HG03378 (cell line): ENCODE measurements at regions not wholly inside any gene's neighbourhood (a gene's known extent, or its start where the extent isn't known, plus 50 kb on each side); places are given as distances from the start of the nearest gene placed in this dataset.
"Not testable (repeated sequence)": the region's sequence is repeated elsewhere in the genome, so short reads cannot be mapped to it uniquely, and the experiment has no call there.

Experiments
- ATAC-seq: cut with Tn5 transposase; IDR thresholded peaks from one replicate; pipeline ENCODE4 v1.9.1; 2021; ENCODE audit warnings: mild to moderate bottlenecking, moderate library complexity; ENCODE audit not compliant: unreplicated experiment

DNA sequence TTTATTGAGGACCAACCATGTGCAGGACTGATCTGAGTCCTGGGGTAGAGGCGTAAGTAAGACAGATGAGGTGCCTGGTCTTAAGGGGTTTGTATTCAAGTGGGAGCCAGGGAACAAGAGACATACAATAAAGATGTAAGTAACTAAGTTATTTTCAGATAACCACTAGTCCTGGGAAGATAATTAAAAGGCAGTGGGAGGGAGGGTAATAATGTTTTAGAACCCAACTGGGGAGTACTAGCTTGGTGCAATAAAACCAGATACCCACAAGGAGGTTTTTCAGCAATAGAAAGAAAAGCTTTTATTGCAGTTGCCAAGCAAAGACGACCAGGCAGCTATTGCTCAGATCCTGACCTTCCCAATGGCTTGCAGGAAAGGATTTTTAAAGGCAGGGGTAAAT lies 893.7 kb downstream of the UQCRFS1 start:
- ATAC-seq = no peak

DNA sequence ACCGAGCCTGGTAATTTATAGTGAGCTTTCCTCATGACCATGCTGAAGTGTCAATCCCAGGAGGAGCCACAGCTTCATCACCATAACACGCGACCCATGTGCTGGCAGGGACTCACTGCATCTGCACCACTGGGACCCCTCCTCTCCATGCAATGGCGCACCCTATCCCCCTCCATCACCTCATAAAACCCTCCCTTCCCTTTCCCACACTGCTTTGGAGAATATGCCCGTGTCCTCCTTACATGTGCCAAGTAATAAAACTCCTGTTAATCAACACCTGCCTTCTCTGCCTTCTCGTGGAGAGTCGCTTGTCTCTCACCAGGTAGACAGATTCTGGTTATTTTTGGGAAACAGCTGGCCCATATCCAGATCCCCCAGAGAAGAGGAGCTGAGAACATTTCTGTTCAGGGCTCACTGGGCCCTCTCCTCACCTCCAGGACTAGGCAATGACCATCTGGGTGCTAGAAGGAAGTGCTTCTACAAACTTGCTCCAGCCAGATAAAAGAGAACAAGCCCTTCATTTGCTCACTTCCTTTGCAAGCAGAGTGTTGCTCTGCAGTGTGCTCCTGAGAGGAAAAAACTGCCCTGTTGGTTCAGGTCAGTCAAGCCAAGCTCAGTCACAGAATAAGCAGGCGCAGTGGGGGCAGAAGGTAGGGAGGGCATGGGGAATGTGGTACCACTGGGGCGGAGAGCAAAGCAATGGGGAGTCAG lies 894.3 kb downstream of the UQCRFS1 start:
- ATAC-seq = no peak

DNA sequence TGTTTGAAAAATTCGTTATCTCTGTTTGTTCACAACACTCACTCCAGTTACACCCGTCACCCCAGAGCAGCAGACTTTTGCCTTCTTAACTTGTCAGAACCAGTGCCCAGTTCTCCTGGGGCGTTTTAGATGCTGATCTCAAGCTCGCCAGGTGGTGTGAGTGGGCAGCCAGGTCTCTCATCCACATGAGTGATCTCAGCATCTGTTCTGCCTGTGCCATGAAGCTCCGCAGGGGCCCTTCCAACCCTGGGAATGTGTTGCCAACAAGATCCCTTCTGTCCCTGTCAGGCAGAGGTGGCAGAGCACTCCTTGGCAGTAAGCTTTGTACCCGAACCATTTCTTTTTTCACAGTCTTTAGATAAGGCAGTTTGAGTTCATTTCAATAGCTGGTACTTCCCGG lies 896.5 kb downstream of the UQCRFS1 start:
- no peak for ATAC-seq

DNA sequence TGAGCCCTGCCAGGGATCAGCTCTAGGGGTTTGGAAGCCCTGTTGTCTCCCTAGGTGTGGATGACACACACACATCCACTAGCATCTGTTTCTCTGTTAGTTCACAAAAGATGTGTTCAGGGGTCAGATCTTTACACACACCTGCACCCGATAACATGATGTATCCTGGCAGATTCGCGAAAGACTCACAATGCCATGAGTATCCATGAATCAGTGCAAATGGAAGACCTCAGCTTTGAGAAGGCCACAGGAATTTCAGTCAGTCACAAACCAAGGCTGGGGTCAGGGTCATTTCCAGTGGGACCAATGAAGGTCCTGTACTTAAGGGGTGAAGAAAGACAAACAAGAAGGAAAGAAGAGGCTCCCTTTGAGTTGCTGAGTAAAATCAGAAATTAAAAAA lies 898.2 kb downstream of the UQCRFS1 start:
- ATAC-seq = no peak

DNA sequence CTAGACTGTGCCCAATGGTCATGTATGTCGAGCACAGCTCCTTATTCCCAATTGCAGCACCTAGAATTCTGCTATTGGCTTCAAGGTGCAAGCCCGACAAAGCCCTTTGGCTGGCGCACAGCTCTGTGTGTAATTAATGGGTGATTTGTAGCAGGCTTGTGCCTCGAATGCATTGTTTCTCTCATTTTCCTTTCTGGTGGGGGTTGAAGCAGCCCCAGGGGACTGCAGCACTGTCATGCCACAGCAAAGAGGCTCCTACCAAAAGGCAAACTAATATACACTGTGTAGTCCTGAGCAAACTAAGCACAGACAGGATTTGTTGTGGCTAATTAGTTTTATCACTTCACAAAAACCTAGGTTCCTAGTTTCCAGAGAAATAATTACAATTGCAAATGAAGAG lies 898.7 kb downstream of the UQCRFS1 start:
- no peak for ATAC-seq

DNA sequence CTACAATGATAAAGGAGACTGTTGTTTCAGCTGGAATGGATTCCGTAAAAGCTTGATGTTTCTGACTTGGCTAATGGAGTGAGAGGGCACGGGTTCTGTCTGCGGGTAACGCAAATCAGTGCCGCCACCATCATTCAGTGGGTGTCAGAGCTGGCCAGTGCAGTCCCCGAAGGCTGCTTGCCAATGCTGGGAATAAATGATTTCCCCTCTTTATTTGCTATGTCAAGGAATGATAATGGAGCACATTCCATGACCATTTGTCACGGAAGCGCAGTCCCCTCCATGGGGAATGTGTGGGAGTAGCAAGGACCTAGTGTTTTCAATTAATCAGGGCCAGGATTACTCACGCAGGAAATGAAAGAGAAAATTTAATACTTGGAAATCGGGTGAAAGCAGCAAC lies 899.3 kb downstream of the UQCRFS1 start:
- no peak for ATAC-seq

DNA sequence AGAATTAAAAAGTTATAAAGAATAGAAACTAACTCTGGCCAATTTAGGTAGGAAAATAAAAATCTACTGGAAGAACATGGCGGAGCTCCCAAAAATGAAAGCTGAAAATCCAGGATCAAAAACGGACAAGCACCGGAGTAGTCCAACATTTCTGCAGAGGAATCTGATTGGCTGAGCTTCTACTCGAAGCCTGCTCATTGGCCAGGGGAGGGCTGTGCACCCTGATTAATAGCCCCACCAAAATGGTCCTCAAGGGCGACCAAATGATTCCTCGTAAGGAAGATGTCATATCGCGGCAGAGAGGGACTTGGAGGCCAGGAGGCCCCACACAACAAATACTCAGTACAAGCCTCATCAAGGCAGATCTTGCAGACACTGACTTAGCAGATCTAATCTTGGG lies 900.7 kb downstream of the UQCRFS1 start:
- ATAC-seq = no peak

DNA sequence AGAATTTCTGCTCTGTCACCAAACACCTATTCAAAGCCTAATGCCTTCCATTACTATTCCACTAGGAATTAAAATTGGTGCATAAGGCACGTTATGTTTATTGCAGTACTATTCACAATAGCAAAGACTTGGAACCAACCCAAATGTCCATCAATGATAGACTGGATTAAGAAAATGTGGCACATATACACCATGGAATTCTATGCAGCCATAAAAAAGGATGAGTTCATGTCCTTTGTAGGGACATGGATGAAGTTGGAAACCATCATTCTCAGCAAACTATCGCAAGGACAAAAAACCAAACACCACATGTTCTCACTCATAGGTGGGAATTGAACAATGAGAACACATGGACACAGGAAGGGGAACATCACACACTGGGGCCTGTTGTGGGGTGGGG lies 902.1 kb downstream of the UQCRFS1 start:
- not testable (repeated sequence) for ATAC-seq

DNA sequence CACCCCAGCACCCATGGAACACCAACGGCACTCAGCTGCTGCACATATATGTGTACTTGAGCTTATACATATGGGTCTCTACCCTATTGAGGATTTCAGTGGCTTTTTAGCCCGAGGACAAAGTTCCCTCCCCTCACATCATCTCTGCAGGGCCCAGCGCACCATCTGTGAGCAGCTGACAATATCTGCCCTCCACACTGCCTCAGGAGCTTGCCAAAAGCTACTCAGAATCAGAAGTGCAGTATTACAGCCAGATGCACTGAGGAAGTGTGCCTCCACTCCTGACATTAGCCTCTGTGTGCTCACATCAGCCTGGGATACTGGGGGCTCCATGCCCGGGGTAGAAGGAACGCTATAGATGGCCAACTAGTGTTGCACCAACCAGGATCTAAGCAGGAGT lies 903.9 kb downstream of the UQCRFS1 start:
- ATAC-seq = no peak

DNA sequence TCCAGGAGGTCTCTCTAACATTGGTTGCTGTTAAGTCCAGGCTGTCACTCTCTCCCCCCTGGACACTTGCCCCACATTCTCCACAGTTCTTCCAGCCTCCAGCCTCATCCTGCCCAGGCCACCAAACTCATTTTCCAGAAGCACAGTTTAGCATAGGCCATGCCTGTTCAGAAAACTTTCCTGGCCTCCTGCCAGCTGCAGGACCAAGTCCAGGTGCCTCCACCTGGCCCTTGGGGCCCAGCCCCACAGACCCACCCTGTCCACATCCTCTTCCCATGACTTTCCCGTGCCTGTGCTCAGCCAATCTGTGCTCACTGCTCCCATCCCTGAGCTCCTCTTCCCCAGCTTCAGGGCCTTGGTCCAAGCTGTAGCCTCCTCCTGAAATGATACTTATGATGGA lies 905.0 kb downstream of the UQCRFS1 start:
- ATAC-seq = no peak

DNA sequence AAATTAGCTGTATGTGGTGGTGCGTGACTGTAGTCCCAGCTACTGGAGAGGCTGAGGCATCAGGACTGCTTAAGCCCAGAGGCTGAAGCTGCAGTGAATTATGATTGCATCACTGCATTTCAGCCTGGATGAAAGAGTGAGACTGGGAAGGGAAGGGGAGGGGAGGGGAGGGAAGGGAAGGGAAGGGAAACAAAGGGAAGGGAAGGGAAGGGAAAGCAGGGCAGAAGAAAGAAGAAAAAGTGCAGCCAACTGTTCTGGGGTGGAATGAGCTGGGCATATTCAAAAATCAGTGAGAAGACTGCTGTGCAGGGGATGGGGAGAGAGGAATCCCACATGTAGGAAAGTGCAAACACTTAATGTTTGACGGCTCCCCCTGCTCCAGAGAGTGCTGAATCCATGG lies 905.5 kb downstream of the UQCRFS1 start:
- ATAC-seq = no peak

DNA sequence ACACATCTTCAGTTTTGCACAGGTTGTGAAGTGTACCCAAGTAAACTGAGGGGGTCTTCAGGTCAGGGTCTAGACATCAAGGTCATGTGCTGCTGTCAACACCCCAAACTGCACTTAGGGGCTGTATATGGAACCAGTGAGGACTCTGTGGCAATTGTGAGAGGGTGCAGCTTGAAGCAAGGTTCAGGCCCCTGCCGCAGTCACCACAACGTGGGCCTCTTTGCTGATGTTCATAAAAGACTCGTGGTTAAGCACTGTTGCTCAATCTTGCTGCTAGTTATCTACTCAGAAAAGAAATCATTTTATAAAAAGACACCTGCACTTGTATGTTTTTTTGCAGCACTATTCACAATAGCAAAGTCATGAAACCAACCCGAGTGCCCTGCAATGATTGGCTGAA lies 907.4 kb downstream of the UQCRFS1 start:
- no peak for ATAC-seq

DNA sequence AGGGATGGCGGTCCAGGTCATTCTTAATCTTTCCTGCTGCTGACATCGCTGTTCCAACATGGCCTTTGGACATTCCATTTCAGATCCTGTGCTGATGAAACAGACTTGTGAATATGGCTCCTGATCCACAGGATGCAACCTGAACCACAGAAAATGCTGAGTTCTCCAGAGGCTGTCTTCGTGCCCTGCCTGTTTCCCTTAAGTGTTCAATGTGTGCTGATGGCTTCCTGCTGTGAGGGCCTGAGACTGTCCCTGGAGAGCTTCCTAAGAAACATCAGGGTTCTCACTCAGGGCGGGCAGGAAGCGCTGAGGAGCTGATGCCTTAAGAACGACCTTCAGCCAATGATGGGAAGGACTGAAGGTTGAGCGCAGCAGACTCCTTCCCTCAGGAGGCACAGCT lies 909.4 kb downstream of the UQCRFS1 start:
- ATAC-seq = no peak

DNA sequence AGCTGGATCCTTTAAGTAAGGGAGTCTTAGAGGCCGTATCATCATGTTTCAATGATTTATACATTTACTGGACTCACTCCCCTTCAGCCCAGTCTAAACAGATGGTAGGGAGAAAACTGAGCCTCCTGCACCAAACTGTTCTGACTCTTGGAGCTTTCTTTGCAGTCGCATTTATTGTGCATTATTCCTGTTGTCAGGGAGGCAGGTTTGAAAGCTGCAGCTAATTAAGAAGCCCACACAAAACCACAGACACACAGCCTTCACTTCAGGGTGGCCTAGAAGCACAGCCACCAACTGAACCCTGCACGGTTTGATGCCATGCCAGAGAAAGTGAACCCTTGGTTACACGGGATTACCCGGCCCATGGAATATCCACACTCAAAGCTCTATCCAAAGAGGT lies 911.0 kb downstream of the UQCRFS1 start:
- ATAC-seq = no peak

DNA sequence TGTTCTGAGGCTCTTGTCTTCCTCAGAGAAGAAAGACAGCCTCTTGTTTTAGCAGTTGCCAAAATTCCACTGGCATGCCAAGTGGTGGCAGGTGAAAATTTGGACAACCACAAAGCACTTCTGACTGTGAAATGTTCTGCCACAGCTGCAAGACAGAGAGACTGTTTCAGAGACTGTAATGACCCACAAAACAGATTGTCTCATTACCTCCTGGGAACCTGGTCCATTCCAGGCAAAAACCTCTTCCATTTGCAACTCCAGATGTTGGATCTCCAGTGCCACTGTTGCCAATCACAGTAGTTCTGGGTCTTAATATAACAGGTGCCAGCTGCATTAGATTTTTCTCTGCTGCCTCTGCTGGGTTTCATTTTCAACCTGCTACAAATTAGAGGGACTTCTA lies 911.5 kb downstream of the UQCRFS1 start:
- ATAC-seq = no peak

DNA sequence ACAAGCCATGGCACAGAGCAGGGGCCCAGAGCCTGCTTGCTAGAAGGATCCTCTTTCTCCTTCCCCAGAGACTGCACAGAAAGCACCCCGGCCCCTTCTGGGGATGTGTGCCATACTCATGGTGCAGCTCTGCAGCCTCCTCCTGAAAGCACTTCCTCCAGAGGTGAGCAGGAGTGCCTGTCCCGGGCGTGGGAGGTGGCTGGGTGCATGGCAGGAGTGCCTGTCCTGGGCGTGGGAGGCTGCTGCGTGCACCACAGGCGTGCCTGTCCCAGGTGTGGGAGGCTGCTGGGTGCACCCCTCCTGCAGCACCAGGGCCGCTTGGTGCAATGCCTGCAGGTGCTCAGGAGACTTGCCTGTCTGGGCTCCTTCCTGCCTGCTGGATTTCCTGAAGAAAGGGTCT lies 913.3 kb downstream of the UQCRFS1 start:
- ATAC-seq = no peak

DNA sequence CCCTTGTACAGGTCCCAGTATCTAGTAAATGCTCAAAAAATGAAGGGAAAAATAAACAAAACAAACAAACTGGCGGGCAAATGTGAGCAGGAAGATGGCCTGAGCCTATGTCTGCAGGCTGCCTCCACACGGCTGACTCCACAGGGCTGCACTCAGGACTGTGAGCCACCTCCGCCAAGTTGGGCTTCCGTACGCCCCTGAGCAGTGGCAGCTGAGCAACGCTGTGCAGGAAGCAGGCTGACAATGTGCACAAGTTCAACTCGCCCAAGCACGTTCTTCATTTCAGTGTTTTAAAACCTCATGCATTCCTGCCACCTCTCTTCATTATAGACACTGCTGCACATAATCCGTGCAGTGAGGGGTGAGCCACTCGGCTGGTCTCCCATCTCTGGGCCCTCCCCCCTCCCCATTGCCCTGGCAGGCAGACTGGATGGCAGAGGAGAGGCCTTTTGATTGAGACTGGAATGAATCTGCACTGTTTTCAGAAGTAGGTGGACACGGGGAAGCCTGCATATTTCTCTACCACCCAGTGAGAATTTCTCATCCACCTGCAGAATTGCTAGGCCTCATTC lies 915.3 kb downstream of the UQCRFS1 start:
- ATAC-seq = no peak

DNA sequence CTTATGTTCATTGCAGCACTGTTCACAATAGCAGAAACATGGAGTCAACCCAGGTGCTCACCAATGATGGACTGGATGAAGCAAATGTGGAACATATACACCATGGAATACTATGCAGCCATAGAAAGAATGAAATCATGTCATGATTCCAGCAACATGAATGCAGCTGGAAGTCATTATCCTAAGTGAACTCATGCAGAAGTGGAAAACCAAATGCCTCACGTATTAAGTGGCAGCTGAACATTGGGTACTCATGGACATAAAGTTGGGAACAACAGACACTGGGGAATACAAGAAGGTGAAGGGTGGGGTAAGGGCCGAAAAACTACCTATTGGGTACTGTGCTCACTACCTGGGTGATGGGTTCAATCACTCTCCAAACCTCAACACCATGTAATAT lies 915.9 kb downstream of the UQCRFS1 start:
- no peak for ATAC-seq

DNA sequence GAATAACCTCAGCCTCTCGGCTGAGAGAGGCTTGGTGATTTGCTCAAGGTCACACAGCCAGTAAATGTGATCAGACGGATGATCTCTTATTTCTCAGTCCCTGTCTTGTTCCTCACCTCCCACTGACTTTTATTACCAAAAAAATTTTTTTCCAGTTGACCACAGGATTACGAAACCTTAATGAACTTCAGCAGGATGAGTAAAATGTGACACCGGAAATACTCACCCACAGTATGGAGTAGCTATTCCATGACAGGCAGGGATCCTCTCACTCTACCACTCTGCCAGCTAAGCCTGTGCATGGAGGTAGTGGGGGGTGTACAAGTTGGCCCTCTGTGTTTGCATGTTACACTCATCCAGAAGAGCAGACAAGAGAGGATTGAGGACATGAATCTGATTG lies 916.4 kb downstream of the UQCRFS1 start:
- no peak for ATAC-seq

DNA sequence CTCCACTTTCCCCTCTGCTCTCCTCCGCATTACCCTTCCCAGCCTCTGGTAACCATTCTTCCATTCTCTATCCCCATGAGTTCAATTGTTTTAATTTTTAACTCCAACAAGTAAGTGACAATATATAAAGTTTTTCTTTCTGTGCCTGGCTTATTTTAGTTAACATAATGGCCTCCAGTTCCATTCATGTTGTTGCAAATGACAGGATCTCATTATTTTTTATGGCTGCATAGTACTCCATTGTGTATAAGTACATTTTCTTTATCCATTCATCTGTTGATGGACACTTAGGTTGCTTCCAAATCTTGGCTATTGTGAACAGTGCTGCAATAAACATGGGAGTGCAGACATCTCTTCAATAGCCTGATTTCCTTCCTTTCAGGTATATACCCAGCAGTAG lies 918.0 kb downstream of the UQCRFS1 start:
- not testable (repeated sequence) for ATAC-seq

DNA sequence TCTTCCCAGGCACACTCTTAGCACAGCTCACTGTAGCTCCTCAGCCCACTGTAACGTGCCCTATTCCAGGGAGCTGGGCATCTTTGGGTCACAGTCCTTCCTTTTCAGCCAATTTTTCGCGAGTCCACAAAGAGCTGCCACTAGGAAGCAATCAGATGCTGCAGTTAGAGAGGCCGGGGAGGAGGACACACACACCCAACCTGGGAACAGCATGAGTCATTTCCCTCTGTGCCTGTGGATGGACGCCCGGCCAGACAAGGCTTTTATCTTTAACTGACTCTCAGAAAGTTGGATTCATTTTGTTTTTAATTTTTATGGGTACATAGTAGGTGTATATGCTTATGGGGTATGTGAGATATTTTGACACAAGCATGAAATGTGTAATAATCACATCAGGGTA lies 918.6 kb downstream of the UQCRFS1 start:
- no peak for ATAC-seq

DNA sequence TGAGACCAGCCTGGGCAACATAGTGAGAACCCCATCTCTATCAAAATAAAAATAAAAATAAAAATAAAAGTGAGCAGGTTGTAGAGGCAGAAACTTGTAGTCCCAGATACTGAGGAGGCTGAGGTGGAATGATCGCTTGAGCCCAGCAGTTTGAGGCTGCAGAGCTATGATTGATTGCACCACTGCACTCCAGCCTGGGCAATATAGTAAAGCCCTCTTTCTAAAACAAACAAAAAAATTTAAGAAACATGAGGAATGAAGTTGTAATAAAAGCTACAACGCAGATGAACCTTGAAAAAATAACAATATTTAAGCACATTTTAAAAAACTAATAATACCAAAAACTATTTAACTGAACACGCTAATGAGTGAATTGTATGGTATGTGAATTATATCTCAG lies 919.3 kb downstream of the UQCRFS1 start:
- no peak for ATAC-seq
